Hepatocyte (in vitro differentiated cells): ENCODE measurements at regions not wholly inside any gene's neighbourhood (a gene's known extent, or its start where the extent isn't known, plus 50 kb on each side); places are given as distances from the start of the nearest gene placed in this dataset.

ENCODE experiments used
- EZH2 ChIP-seq: fragments of 200-600 bp; sonication (generic); IDR thresholded peaks from 2 replicates; pipeline ENCODE4 v1.6.1; 2016; ENCODE audit warnings: antibody characterized with exemption, mild to moderate bottlenecking, borderline replicate concordance
- TF ChIP-seq, protein P1 (sequence below): fragments of 200-600 bp; sonication (generic); IDR thresholded peaks from 2 replicates; pipeline ENCODE4 v1.5.1; 2016; ENCODE audit warnings: antibody characterized with exemption, mild to moderate bottlenecking; ENCODE audit not compliant: poor library complexity

DNA sequence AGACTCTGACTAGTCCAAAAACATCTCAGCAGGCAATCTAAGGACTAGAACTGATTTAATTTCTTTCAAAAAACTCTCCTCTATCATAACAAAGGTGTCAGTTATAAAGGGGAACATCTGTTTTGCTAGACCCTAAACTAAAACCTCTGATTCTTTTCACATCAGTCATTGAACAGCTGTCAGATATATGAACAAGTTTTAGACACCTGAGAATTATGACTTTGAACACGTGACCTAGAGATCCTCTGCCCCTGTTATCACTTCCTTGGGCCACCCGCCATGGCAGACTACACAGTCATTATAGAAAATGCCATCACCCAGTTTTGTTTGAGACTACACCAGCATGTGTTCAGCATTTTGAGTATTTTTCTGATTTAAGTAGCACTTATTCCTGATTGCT lies 282.3 kb upstream of the TBL1XR1 start:
- TF ChIP-seq, protein P1, sequence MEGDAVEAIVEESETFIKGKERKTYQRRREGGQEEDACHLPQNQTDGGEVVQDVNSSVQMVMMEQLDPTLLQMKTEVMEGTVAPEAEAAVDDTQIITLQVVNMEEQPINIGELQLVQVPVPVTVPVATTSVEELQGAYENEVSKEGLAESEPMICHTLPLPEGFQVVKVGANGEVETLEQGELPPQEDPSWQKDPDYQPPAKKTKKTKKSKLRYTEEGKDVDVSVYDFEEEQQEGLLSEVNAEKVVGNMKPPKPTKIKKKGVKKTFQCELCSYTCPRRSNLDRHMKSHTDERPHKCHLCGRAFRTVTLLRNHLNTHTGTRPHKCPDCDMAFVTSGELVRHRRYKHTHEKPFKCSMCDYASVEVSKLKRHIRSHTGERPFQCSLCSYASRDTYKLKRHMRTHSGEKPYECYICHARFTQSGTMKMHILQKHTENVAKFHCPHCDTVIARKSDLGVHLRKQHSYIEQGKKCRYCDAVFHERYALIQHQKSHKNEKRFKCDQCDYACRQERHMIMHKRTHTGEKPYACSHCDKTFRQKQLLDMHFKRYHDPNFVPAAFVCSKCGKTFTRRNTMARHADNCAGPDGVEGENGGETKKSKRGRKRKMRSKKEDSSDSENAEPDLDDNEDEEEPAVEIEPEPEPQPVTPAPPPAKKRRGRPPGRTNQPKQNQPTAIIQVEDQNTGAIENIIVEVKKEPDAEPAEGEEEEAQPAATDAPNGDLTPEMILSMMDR, result no peak
- no peak for TF ChIP-seq EZH2
